GM23338 (cell line): ENCODE measurements at regions not wholly inside any gene's neighbourhood (a gene's known extent, or its start where the extent isn't known, plus 50 kb on each side); places are given as distances from the start of the nearest gene placed in this dataset.

Source experiments
- ATAC-seq: fragments of 200-7000 bp; cut with Tn5 transposase; 3 replicates; pipeline ENCODE4 v1.9.1; 2020
- DNase-seq: peaks from one replicate; pipeline ENCODE4 v3.0.0-alpha.2; 2015; ENCODE audit warnings: low spot score
- H2AFZ ChIP-seq: fragments of 200-600 bp; sonication (generic); 2 replicates; pipeline ENCODE4 v1.8.0; 2016; ENCODE audit warnings: antibody characterized with exemption, mild to moderate bottlenecking, moderate library complexity
- H3F3A ChIP-seq: fragments of 200-600 bp; sonication (generic); replicated peaks from 2 replicates; pipeline ENCODE4 v1.8.0; 2017; ENCODE audit warnings: antibody characterized with exemption, mixed run types, low read depth
- H3K27ac ChIP-seq: fragments of 200-600 bp; sonication (generic); 2 replicates; pipeline ENCODE4 v1.6.1; 2016; ENCODE audit warnings: low read depth
- H3K27me3 ChIP-seq: fragments of 200-600 bp; sonication (generic); 2 replicates; pipeline ENCODE4 v1.8.0; 2016; ENCODE audit warnings: mild to moderate bottlenecking, mixed run types, moderate library complexity; ENCODE audit not compliant: insufficient read depth
- H3K36me3 ChIP-seq: fragments of 200-600 bp; sonication (generic); 2 replicates; pipeline ENCODE4 v1.8.0; 2016; ENCODE audit warnings: mild to moderate bottlenecking; ENCODE audit not compliant: insufficient read depth
- H3K4me1 ChIP-seq: fragments of 200-600 bp; sonication (generic); 2 replicates; pipeline ENCODE4 v1.8.0; 2016; ENCODE audit warnings: mild to moderate bottlenecking, moderate library complexity; ENCODE audit not compliant: insufficient read depth
- H3K4me2 ChIP-seq: fragments of 200-600 bp; sonication (generic); 2 replicates; pipeline ENCODE4 v1.7.1; 2017; ENCODE audit warnings: mixed run types
- H3K4me3 ChIP-seq: fragments of 200-600 bp; sonication (generic); 2 replicates; pipeline ENCODE4 v1.6.1; 2016; ENCODE audit warnings: mixed run types
- H3K79me2 ChIP-seq: fragments of 200-600 bp; sonication (generic); replicated peaks from 2 replicates; pipeline ENCODE4 v1.8.0; 2017; ENCODE audit warnings: mild to moderate bottlenecking; ENCODE audit not compliant: insufficient read depth
- H3K9me2 ChIP-seq: fragments of 200-600 bp; sonication (generic); 2 replicates; pipeline ENCODE4 v1.8.0; 2017; ENCODE audit not compliant: insufficient read depth
- H4K20me1 ChIP-seq: fragments of 200-600 bp; sonication (generic); replicated peaks from 2 replicates; pipeline ENCODE4 v1.8.0; 2017; ENCODE audit warnings: mild to moderate bottlenecking; ENCODE audit not compliant: insufficient read depth
- H3K27ac Mint-ChIP-seq: 2 replicates; pipeline ENCODE4 v1.8.0; 2020; ENCODE audit warnings: inconsistent platforms, mild to moderate bottlenecking, moderate library complexity, mixed read lengths
- H3K27me3 Mint-ChIP-seq: 3 replicates; pipeline ENCODE4 v1.8.0; 2022; ENCODE audit warnings: low read depth, mild to moderate bottlenecking, moderate library complexity, mixed read lengths, inconsistent platforms; ENCODE audit not compliant: insufficient read depth, poor library complexity
- H3K36me3 Mint-ChIP-seq: 3 replicates; pipeline ENCODE4 v1.8.0; 2021; ENCODE audit warnings: low read depth, mild to moderate bottlenecking, inconsistent platforms, moderate library complexity, mixed read lengths
- H3K4me1 Mint-ChIP-seq: 3 replicates; pipeline ENCODE4 v1.8.0; 2020; ENCODE audit warnings: mild to moderate bottlenecking, inconsistent platforms, mixed read lengths
- H3K4me3 Mint-ChIP-seq: 3 replicates; pipeline ENCODE4 v1.8.0; 2021; ENCODE audit warnings: moderate library complexity, mild to moderate bottlenecking, inconsistent platforms, mixed read lengths
- H3K9me3 Mint-ChIP-seq: 3 replicates; pipeline ENCODE4 v1.8.0; 2020; ENCODE audit warnings: moderate library complexity, mild to moderate bottlenecking, inconsistent platforms, mixed read lengths
- CREB1 ChIP-seq: fragments of 250-450 bp; sonication (Bioruptor Pico); IDR thresholded peaks from 2 replicates; pipeline ENCODE4 v1.5.0; 2020; ENCODE audit warnings: low read depth, mild to moderate bottlenecking, moderate library complexity
- EZH2 ChIP-seq: fragments of 200-600 bp; sonication (generic); IDR thresholded peaks from one replicate; pipeline ENCODE4 v1.8.0; 2017; ENCODE audit warnings: antibody characterized with exemption, mild to moderate bottlenecking, low read depth; ENCODE audit not compliant: unreplicated experiment
- EZH2phosphoT487 ChIP-seq: fragments of 200-600 bp; sonication (generic); IDR thresholded peaks from one replicate; pipeline ENCODE4 v1.8.1; 2018; ENCODE audit warnings: antibody characterized with exemption; ENCODE audit not compliant: unreplicated experiment
- JUNB ChIP-seq: IDR thresholded peaks from one replicate; pipeline ENCODE4 v1.6.1; 2016; ENCODE audit warnings: antibody characterized with exemption; ENCODE audit not compliant: unreplicated experiment
- NANOG ChIP-seq: IDR thresholded peaks from 2 replicates; pipeline ENCODE4 v1.6.1; 2016; ENCODE audit warnings: antibody characterized with exemption, borderline replicate concordance
- POLR2AphosphoS5 ChIP-seq: IDR thresholded peaks from 2 replicates; pipeline ENCODE4 v1.6.1; 2016; ENCODE audit warnings: antibody characterized with exemption, low read depth
- STAT1 ChIP-seq: IDR thresholded peaks from one replicate; pipeline ENCODE4 v1.6.1; 2016; ENCODE audit warnings: antibody characterized with exemption; ENCODE audit not compliant: unreplicated experiment
- ZNF114 ChIP-seq: fragments of 250-450 bp; sonication (Bioruptor Pico); IDR thresholded peaks from 2 replicates; pipeline ENCODE4 v1.5.0; 2020; ENCODE audit warnings: mild to moderate bottlenecking, moderate library complexity
- ZNF331 ChIP-seq: fragments of 250-450 bp; sonication (Bioruptor Pico); IDR thresholded peaks from 2 replicates; pipeline ENCODE4 v1.5.0; 2020; ENCODE audit warnings: low read depth, mild to moderate bottlenecking, moderate library complexity
- TF ChIP-seq, protein P1 (sequence below): IDR thresholded peaks from one replicate; pipeline ENCODE4 v1.6.1; 2018; ENCODE audit warnings: antibody characterized with exemption; ENCODE audit not compliant: unreplicated experiment
- TF ChIP-seq, protein P2 (sequence below): fragments of 250-450 bp; sonication (Bioruptor Pico); IDR thresholded peaks from 2 replicates; pipeline ENCODE4 v1.5.0; 2020; ENCODE audit warnings: mild to moderate bottlenecking, moderate library complexity
- TF ChIP-seq, protein P3 (sequence below), 2 experiments: fragments of 200-600 bp in 1 of 2; sonication (generic) in 1 of 2; conservative IDR thresholded peaks; 2 replicates each; pipeline versions ENCODE4 v1.5.1 to v1.6.1; 2016 to 2017; ENCODE audit warnings: antibody characterized with exemption in 2 of 2, low read depth in 2 of 2, mild to moderate bottlenecking in 2 of 2, moderate library complexity in 1 of 2
- TF ChIP-seq, protein P4 (sequence below): IDR thresholded peaks from 2 replicates; pipeline ENCODE4 v1.6.1; 2016; ENCODE audit warnings: antibody characterized with exemption

DNA sequence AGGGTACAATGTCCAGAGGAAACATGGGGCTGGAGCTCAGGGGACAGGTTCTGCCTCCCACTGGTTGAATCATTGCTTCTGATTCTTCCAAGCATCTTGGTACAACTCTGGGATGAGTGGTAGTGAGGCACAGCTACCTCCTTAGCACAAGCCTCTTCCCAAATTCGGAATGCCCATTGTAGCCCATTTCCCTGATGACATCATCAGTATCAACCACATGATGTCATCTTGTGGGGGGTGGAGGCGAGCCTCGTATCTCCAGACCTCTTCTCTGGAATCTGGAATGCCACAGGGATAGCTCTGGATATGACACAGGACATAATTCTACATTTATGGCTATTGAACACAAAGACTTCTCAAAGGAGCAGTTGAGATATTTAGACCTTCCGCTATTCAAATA, 715.2 kb downstream of the RNF144A start:
- Mint-ChIP-seq H3K9me3 (no peaks in the 10 kb centered on the region), H3K27ac (no peak overlapping the region), H3K36me3 (no peaks in the 10 kb centered on the region), H3K27me3 (peaks cover 5% of the 10 kb centered on the region), H3K4me3 (no peak overlapping the region), H3K4me1 (no peaks in the 10 kb centered on the region; the same call in 2 of the 3 replicates)
- H3K9me2 ChIP-seq: peaks cover 19% of the 10 kb centered on the region
- no peaks in the 10 kb centered on the region for H3K27me3 ChIP-seq
- no peaks in the 10 kb centered on the region for H3K36me3 ChIP-seq
- TF ChIP-seq, protein P1, sequence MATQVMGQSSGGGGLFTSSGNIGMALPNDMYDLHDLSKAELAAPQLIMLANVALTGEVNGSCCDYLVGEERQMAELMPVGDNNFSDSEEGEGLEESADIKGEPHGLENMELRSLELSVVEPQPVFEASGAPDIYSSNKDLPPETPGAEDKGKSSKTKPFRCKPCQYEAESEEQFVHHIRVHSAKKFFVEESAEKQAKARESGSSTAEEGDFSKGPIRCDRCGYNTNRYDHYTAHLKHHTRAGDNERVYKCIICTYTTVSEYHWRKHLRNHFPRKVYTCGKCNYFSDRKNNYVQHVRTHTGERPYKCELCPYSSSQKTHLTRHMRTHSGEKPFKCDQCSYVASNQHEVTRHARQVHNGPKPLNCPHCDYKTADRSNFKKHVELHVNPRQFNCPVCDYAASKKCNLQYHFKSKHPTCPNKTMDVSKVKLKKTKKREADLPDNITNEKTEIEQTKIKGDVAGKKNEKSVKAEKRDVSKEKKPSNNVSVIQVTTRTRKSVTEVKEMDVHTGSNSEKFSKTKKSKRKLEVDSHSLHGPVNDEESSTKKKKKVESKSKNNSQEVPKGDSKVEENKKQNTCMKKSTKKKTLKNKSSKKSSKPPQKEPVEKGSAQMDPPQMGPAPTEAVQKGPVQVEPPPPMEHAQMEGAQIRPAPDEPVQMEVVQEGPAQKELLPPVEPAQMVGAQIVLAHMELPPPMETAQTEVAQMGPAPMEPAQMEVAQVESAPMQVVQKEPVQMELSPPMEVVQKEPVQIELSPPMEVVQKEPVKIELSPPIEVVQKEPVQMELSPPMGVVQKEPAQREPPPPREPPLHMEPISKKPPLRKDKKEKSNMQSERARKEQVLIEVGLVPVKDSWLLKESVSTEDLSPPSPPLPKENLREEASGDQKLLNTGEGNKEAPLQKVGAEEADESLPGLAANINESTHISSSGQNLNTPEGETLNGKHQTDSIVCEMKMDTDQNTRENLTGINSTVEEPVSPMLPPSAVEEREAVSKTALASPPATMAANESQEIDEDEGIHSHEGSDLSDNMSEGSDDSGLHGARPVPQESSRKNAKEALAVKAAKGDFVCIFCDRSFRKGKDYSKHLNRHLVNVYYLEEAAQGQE: no peak
- TF ChIP-seq ZNF331 (CRISPR knock-in tag) (no peak), CREB1 (no peak), JUNB (no peak), STAT1 (no peak), EZH2phosphoT487 (no peak), NANOG (no peak), ZNF114 (CRISPR knock-in tag) (no peak), POLR2AphosphoS5 (no peak), EZH2 (no peak)
- TF ChIP-seq, protein P2, sequence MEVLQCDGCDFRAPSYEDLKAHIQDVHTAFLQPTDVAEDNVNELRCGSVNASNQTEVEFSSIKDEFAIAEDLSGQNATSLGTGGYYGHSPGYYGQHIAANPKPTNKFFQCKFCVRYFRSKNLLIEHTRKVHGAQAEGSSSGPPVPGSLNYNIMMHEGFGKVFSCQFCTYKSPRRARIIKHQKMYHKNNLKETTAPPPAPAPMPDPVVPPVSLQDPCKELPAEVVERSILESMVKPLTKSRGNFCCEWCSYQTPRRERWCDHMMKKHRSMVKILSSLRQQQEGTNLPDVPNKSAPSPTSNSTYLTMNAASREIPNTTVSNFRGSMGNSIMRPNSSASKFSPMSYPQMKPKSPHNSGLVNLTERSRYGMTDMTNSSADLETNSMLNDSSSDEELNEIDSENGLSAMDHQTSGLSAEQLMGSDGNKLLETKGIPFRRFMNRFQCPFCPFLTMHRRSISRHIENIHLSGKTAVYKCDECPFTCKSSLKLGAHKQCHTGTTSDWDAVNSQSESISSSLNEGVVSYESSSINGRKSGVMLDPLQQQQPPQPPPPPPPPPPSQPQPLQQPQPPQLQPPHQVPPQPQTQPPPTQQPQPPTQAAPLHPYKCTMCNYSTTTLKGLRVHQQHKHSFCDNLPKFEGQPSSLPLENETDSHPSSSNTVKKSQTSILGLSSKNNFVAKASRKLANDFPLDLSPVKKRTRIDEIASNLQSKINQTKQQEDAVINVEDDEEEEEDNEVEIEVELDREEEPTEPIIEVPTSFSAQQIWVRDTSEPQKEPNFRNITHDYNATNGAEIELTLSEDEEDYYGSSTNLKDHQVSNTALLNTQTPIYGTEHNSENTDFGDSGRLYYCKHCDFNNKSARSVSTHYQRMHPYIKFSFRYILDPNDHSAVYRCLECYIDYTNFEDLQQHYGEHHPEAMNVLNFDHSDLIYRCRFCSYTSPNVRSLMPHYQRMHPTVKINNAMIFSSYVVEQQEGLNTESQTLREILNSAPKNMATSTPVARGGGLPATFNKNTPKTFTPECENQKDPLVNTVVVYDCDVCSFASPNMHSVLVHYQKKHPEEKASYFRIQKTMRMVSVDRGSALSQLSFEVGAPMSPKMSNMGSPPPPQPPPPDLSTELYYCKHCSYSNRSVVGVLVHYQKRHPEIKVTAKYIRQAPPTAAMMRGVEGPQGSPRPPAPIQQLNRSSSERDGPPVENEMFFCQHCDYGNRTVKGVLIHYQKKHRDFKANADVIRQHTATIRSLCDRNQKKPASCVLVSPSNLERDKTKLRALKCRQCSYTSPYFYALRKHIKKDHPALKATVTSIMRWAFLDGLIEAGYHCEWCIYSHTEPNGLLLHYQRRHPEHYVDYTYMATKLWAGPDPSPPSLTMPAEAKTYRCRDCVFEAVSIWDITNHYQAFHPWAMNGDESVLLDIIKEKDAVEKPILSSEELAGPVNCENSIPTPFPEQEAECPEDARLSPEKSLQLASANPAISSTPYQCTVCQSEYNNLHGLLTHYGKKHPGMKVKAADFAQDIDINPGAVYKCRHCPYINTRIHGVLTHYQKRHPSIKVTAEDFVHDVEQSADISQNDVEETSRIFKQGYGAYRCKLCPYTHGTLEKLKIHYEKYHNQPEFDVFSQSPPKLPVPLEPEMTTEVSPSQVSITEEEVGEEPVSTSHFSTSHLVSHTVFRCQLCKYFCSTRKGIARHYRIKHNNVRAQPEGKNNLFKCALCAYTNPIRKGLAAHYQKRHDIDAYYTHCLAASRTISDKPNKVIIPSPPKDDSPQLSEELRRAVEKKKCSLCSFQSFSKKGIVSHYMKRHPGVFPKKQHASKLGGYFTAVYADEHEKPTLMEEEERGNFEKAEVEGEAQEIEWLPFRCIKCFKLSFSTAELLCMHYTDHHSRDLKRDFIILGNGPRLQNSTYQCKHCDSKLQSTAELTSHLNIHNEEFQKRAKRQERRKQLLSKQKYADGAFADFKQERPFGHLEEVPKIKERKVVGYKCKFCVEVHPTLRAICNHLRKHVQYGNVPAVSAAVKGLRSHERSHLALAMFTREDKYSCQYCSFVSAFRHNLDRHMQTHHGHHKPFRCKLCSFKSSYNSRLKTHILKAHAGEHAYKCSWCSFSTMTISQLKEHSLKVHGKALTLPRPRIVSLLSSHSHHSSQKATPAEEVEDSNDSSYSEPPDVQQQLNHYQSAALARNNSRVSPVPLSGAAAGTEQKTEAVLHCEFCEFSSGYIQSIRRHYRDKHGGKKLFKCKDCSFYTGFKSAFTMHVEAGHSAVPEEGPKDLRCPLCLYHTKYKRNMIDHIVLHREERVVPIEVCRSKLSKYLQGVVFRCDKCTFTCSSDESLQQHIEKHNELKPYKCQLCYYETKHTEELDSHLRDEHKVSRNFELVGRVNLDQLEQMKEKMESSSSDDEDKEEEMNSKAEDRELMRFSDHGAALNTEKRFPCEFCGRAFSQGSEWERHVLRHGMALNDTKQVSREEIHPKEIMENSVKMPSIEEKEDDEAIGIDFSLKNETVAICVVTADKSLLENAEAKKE (CRISPR knock-in tag): no peak
- TF ChIP-seq, protein P3, sequence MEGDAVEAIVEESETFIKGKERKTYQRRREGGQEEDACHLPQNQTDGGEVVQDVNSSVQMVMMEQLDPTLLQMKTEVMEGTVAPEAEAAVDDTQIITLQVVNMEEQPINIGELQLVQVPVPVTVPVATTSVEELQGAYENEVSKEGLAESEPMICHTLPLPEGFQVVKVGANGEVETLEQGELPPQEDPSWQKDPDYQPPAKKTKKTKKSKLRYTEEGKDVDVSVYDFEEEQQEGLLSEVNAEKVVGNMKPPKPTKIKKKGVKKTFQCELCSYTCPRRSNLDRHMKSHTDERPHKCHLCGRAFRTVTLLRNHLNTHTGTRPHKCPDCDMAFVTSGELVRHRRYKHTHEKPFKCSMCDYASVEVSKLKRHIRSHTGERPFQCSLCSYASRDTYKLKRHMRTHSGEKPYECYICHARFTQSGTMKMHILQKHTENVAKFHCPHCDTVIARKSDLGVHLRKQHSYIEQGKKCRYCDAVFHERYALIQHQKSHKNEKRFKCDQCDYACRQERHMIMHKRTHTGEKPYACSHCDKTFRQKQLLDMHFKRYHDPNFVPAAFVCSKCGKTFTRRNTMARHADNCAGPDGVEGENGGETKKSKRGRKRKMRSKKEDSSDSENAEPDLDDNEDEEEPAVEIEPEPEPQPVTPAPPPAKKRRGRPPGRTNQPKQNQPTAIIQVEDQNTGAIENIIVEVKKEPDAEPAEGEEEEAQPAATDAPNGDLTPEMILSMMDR (conservative IDR thresholded peaks at IDR 0.05; ENCODE audit: low read depth in 2 of 2): no peak
- TF ChIP-seq, protein P4, sequence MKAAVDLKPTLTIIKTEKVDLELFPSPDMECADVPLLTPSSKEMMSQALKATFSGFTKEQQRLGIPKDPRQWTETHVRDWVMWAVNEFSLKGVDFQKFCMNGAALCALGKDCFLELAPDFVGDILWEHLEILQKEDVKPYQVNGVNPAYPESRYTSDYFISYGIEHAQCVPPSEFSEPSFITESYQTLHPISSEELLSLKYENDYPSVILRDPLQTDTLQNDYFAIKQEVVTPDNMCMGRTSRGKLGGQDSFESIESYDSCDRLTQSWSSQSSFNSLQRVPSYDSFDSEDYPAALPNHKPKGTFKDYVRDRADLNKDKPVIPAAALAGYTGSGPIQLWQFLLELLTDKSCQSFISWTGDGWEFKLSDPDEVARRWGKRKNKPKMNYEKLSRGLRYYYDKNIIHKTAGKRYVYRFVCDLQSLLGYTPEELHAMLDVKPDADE: no peak
- no peaks in the 10 kb centered on the region for H3K79me2 ChIP-seq
- H3K27ac ChIP-seq: no peak overlapping the region
- no peaks in the 10 kb centered on the region for H4K20me1 ChIP-seq
- DNase-seq: no peak
- H2AFZ ChIP-seq: no peak overlapping the region
- no peaks in the 10 kb centered on the region for H3F3A ChIP-seq
- ATAC-seq: no peak
- no peak overlapping the region for H3K4me2 ChIP-seq
- no peak overlapping the region for H3K4me3 ChIP-seq
- no peaks in the 10 kb centered on the region for H3K4me1 ChIP-seq
